IMR-90 (cell line): ENCODE measurements at regions not wholly inside any gene's neighbourhood (a gene's known extent, or its start where the extent isn't known, plus 50 kb on each side); places are given as distances from the start of the nearest gene placed in this dataset.

Experiments
- ATAC-seq: fragments of 200-7000 bp; cut with Tn5 transposase; 2 replicates; pipeline ENCODE4 v1.9.1; 2020; ENCODE audit warnings: low read depth, mild to moderate bottlenecking, moderate library complexity
- BruUV-seq: library from RNA; stranded (reverse); fragments of 400-500 nt; replicated peaks from 2 replicates; lab custom pipeline; 2021; lab: Mats Ljungman, UMichigan
- CTCF ChIA-PET: fragments of 300-600 bp; formaldehyde crosslinking; extraction: SDS; loops from one replicate; lab custom pipeline; 2021; ENCODE audit warnings: antibody characterized with exemption; lab: Yijun Ruan, JAX
- POLR2A ChIA-PET: fragments of 300-600 bp; sonication (Branson Sonifier 250); formaldehyde crosslinking; loops from one replicate; lab custom pipeline; 2022; ENCODE audit warnings: antibody characterized with exemption; ENCODE audit not compliant: unreplicated experiment; lab: Charles Lee
- DNase-seq: peaks from one replicate; pipeline ENCODE4 v3.0.0; 2013
- H2AFZ ChIP-seq: replicated peaks from 2 replicates; pipeline ENCODE3; 2013; ENCODE audit warnings: low read length, mild to moderate bottlenecking; ENCODE audit not compliant: poor library complexity
- H2AK5ac ChIP-seq: 2 replicates; pipeline ENCODE4 v1.6.1; 2013; ENCODE audit warnings: low read depth, low read length, inconsistent platforms
- H2AK9ac ChIP-seq: replicated peaks from 2 replicates; pipeline ENCODE3; 2013; ENCODE audit warnings: mild to moderate bottlenecking, low read depth, low read length, moderate library complexity; ENCODE audit not compliant: poor library complexity
- H2BK120ac ChIP-seq: 2 replicates; pipeline ENCODE4 v1.6.1; 2013; ENCODE audit warnings: low read depth, low read length, inconsistent platforms
- H2BK15ac ChIP-seq: 3 replicates; pipeline ENCODE4 v1.6.1; 2013; ENCODE audit warnings: low read depth, low read length, inconsistent platforms
- H2BK20ac ChIP-seq: 2 replicates; pipeline ENCODE4 v1.6.1; 2013; ENCODE audit warnings: low read depth, mild to moderate bottlenecking, inconsistent platforms, low read length, moderate library complexity
- H2BK5ac ChIP-seq: 2 replicates; pipeline ENCODE4 v1.6.1; 2013; ENCODE audit warnings: mild to moderate bottlenecking, low read depth, low read length, inconsistent platforms; ENCODE audit not compliant: poor library complexity, severe bottlenecking
- H3K14ac ChIP-seq: replicated peaks from 2 replicates; pipeline ENCODE4 v1.6.1; 2013; ENCODE audit warnings: low read depth, low read length, inconsistent platforms
- H3K18ac ChIP-seq: 2 replicates; pipeline ENCODE4 v1.6.1; 2013; ENCODE audit warnings: low read depth, low read length, control low read depth
- H3K23ac ChIP-seq: 2 replicates; pipeline ENCODE4 v1.6.1; 2013; ENCODE audit warnings: low read depth, low read length, inconsistent platforms
- H3K27ac ChIP-seq: 2 replicates; pipeline ENCODE4 v1.5.1; 2013; ENCODE audit warnings: mild to moderate bottlenecking, control low read depth, low read length; ENCODE audit not compliant: insufficient read depth
- H3K27me3 ChIP-seq: 2 replicates; pipeline ENCODE4 v1.6.1; 2013; ENCODE audit warnings: low read length; ENCODE audit not compliant: control insufficient read depth, insufficient read depth
- H3K36me3 ChIP-seq: 2 replicates; pipeline ENCODE4 v1.6.1; 2013; ENCODE audit warnings: low read length, mixed read lengths; ENCODE audit not compliant: control insufficient read depth, insufficient read depth
- H3K4ac ChIP-seq: 2 replicates; pipeline ENCODE4 v1.6.1; 2013; ENCODE audit warnings: low read depth, low read length, inconsistent platforms
- H3K4me1 ChIP-seq: 2 replicates; pipeline ENCODE4 v1.6.1; 2013; ENCODE audit warnings: low read length, mixed read lengths; ENCODE audit not compliant: control insufficient read depth, insufficient read depth
- H3K4me2 ChIP-seq: 2 replicates; pipeline ENCODE4 v1.6.1; 2013; ENCODE audit warnings: low read depth, mild to moderate bottlenecking, control low read depth, low read length, moderate library complexity
- H3K4me3 ChIP-seq: 2 replicates; pipeline ENCODE4 v1.5.1; 2013; ENCODE audit warnings: low read depth, mild to moderate bottlenecking, control low read depth, low read length, moderate library complexity; ENCODE audit not compliant: insufficient read depth
- H3K56ac ChIP-seq: 2 replicates; pipeline ENCODE4 v1.6.1; 2013; ENCODE audit warnings: low read length, inconsistent platforms; ENCODE audit not compliant: insufficient read depth; ENCODE audit errors: extremely low read depth
- H3K79me1 ChIP-seq, 2 experiments: 2 replicates each; pipeline ENCODE4 v1.6.1; 2013; ENCODE audit warnings: low read length in 2 of 2, inconsistent platforms in 1 of 2, low read depth in 1 of 2
- H3K9ac ChIP-seq: 2 replicates; pipeline ENCODE4 v1.6.1; 2013; ENCODE audit warnings: low read depth, low read length, control low read depth
- H3K9me1 ChIP-seq: 2 replicates; pipeline ENCODE4 v1.6.1; 2013; ENCODE audit warnings: low read length, inconsistent platforms; ENCODE audit not compliant: insufficient read depth
- H3K9me3 ChIP-seq: 2 replicates; pipeline ENCODE4 v1.6.1; 2013; ENCODE audit warnings: low read length; ENCODE audit not compliant: control insufficient read depth, insufficient read depth
- H4K20me1 ChIP-seq: 2 replicates; pipeline ENCODE4 v1.6.1; 2013; ENCODE audit warnings: low read length, inconsistent platforms; ENCODE audit not compliant: insufficient read depth
- H4K5ac ChIP-seq: 2 replicates; pipeline ENCODE4 v1.6.1; 2013; ENCODE audit warnings: mild to moderate bottlenecking, low read depth, low read length, control low read depth
- H4K8ac ChIP-seq, 2 experiments: 2 replicates each; pipeline ENCODE4 v1.6.1; 2013; ENCODE audit warnings: low read depth in 2 of 2, low read length in 2 of 2, control low read depth in 1 of 2, inconsistent platforms in 1 of 2
- H4K91ac ChIP-seq: 2 replicates; pipeline ENCODE4 v1.6.1; 2013; ENCODE audit warnings: low read depth, low read length, inconsistent platforms; ENCODE audit not compliant: insufficient read depth
- BHLHE40 ChIP-seq: fragments of 150-350 bp; IDR thresholded peaks from 2 replicates; pipeline ENCODE4 v1.6.1; 2016; ENCODE audit warnings: mild to moderate bottlenecking, low read depth, low read length
- CEBPB ChIP-seq: IDR thresholded peaks from 2 replicates; pipeline ENCODE4 v1.6.1; 2012; ENCODE audit warnings: low read depth, low read length, improper control_type of control experiment
- CHD1 ChIP-seq: IDR thresholded peaks from 2 replicates; pipeline ENCODE4 v1.6.1; 2012; ENCODE audit warnings: low read depth, low read length, improper control_type of control experiment
- CTCF ChIP-seq: conservative IDR thresholded peaks from 2 replicates; pipeline ENCODE4 v1.5.1; 2012; ENCODE audit warnings: mild to moderate bottlenecking, low read depth, low read length, improper control_type of control experiment
- FOS ChIP-seq: fragments of 150-350 bp; IDR thresholded peaks from 2 replicates; pipeline ENCODE4 v1.6.1; 2016; ENCODE audit warnings: low read depth, low read length
- MAFK ChIP-seq: IDR thresholded peaks from 2 replicates; pipeline ENCODE4 v1.6.1; 2012; ENCODE audit warnings: low read depth, low read length, improper control_type of control experiment
- MAZ ChIP-seq: IDR thresholded peaks from 2 replicates; pipeline ENCODE4 v1.6.1; 2012; ENCODE audit warnings: low read depth, mild to moderate bottlenecking, low read length, improper control_type of control experiment, moderate library complexity, borderline replicate concordance
- MXI1 ChIP-seq: IDR thresholded peaks from 2 replicates; pipeline ENCODE4 v1.6.1; 2012; ENCODE audit warnings: low read depth, mild to moderate bottlenecking, low read length, moderate library complexity, borderline replicate concordance
- POLR2A ChIP-seq: IDR thresholded peaks from 2 replicates; pipeline ENCODE4 v1.6.1; 2012; ENCODE audit warnings: mild to moderate bottlenecking, low read depth, low read length
- RAD21 ChIP-seq: IDR thresholded peaks from 2 replicates; pipeline ENCODE4 v1.6.1; 2012; ENCODE audit warnings: low read length, improper control_type of control experiment
- RCOR1 ChIP-seq: IDR thresholded peaks from 2 replicates; pipeline ENCODE4 v1.6.1; 2012; ENCODE audit warnings: mild to moderate bottlenecking, low read length, improper control_type of control experiment; ENCODE audit not compliant: insufficient replicate concordance
- RFX5 ChIP-seq: IDR thresholded peaks from 2 replicates; pipeline ENCODE4 v1.8.0; 2012; ENCODE audit warnings: low read depth, mild to moderate bottlenecking, low read length, moderate library complexity
- SMC3 ChIP-seq: fragments of 150-350 bp; IDR thresholded peaks from 2 replicates; pipeline ENCODE4 v1.6.1; 2016; ENCODE audit warnings: low read depth, mild to moderate bottlenecking, antibody characterized with exemption, low read length, moderate library complexity
- USF2 ChIP-seq: fragments of 150-350 bp; IDR thresholded peaks from 2 replicates; pipeline ENCODE4 v1.6.1; 2017; ENCODE audit warnings: mild to moderate bottlenecking, antibody characterized with exemption, low read length, low read depth
- WGBS, 2 experiments: methylation state at CpG; one replicate each; pipeline versions ENCODE4 v1.1.5 to v1.1.7; 2013; ENCODE audit warnings: missing lambda C conversion rate in 2 of 2; ENCODE audit not compliant: insufficient read length in 1 of 2; ENCODE audit errors: extremely low coverage in 2 of 2; 5-methylcytosine and 5-hydroxymethylcytosine counted together
- dilution Hi-C: fragments of 300-500 bp; cut with HindIII; formaldehyde crosslinking; loops from one replicate; pipeline ENCODE4 v1.14.3; 2018; ENCODE audit warnings: low sequenced_read_pairs; ENCODE audit not compliant: unreplicated experiment
- in situ Hi-C: fragments of 300-500 bp; cut with MboI; formaldehyde crosslinking; loops from 3 replicates; pipeline ENCODE4 v1.14.3; 2019; ENCODE audit warnings: low sequenced_read_pairs, inconsistent platforms, mixed read lengths
- intact Hi-C: fragments of 100-400 bp; cut with micrococcal nuclease; formaldehyde crosslinking; loops from 2 replicates; pipeline ENCODE4 v1.10.0; 2022
- TF ChIP-seq, protein P1 (sequence below): fragments of 150-350 bp; IDR thresholded peaks from 2 replicates; pipeline ENCODE4 v1.6.1; 2016; ENCODE audit warnings: low read depth, mild to moderate bottlenecking, low read length, moderate library complexity, borderline replicate concordance

DNA sequence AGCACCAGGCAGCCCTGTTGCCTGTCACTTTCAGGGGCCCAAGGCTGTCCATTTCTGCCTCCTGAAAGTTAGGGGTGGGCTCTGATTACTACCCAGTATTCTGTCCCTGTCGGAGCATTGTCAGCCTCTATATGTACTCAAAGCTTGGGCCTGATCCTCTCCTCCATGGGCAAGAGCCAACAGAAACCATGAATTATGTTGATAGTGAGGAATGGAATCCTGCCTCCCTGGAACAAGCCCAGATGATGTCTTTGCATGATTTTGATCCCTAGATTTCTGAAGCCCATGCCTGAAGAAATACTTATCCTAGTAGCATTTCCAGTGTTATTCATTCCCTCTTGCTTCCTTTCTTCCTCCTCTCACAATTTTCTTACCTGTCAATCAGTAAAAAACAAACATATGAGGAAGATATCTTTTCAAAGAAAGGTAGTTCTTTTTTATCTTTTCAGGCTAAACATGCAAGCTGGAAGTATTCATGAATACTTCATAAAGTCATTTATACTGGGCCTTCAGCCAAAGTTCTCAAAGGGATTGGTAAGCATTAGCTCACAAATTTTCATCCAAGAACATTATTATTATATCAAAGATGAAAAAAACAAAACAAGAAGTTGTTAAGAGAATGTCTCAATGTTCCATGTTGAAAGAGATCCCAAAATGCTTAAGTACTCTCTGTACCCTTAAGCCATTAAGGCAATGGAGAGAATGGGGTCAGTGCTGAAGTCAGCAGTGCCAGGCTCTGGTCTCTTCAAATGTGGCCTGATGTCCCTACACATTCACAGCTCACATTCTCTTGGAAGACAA is 171.7 kb downstream of the NHLRC3 start:
- H3K4me3 ChIP-seq = no peak overlapping the region
- dilution Hi-C loops (no loop called here), intact Hi-C loops (no loop called here), in situ Hi-C loops (no loop called here)
- no peak overlapping the region for H3K4ac ChIP-seq
- ChIA-PET POLR2A (no interaction called here), CTCF (no interaction called here)
- H2AK9ac ChIP-seq = no peak overlapping the region
- H2AFZ ChIP-seq = no peak overlapping the region
- H3K14ac ChIP-seq = no peak overlapping the region
- H4K8ac ChIP-seq = no peak overlapping the region
- H3K4me2 ChIP-seq = no peak overlapping the region
- no peak overlapping the region for H3K23ac ChIP-seq
- no CpG with 5 or more reads among the region's 1 CpG for WGBS, 2 experiments
- H2BK15ac ChIP-seq = no peak overlapping the region
- no peak overlapping the region for H2AK5ac ChIP-seq
- H3K27ac ChIP-seq = no peak overlapping the region
- no peak overlapping the region for H4K91ac ChIP-seq
- no peak overlapping the region for H3K56ac ChIP-seq
- H2BK5ac ChIP-seq = no peak overlapping the region
- DNase-seq (peak; percentile 11), ATAC-seq (no peak)
- TF ChIP-seq BHLHE40 (no peak), USF2 (no peak), MAZ (no peak), CHD1 (no peak), RAD21 (no peak), SMC3 (no peak), MAFK (no peak), RCOR1 (no peak), CEBPB (no peak), CTCF (no peak), MXI1 (no peak), POLR2A (no peak), RFX5 (no peak), FOS (no peak)
- TF ChIP-seq, protein P1, sequence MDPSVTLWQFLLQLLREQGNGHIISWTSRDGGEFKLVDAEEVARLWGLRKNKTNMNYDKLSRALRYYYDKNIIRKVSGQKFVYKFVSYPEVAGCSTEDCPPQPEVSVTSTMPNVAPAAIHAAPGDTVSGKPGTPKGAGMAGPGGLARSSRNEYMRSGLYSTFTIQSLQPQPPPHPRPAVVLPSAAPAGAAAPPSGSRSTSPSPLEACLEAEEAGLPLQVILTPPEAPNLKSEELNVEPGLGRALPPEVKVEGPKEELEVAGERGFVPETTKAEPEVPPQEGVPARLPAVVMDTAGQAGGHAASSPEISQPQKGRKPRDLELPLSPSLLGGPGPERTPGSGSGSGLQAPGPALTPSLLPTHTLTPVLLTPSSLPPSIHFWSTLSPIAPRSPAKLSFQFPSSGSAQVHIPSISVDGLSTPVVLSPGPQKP = no peak
- H4K5ac ChIP-seq = no peak overlapping the region
- H3K9me1 ChIP-seq = no peaks in the 10 kb centered on the region
- BruUV-seq = no TSS peak
- H3K18ac ChIP-seq = no peak overlapping the region
- no peak overlapping the region for H2BK20ac ChIP-seq
- no peaks in the 10 kb centered on the region for H4K20me1 ChIP-seq
- H3K9me3 ChIP-seq = no peaks in the 10 kb centered on the region
- no peaks in the 10 kb centered on the region for H3K36me3 ChIP-seq
- no peaks in the 10 kb centered on the region for H3K79me1 ChIP-seq
- no peak overlapping the region for H2BK120ac ChIP-seq
- no peaks in the 10 kb centered on the region for H3K4me1 ChIP-seq
- H3K27me3 ChIP-seq = no peaks in the 10 kb centered on the region
- no peak overlapping the region for H3K9ac ChIP-seq
